Stimulated activated CD8-positive, alpha-beta memory T cell treated with anti-CD3 and anti-CD28 coated beads, Interleukin-7, amount 100 ng/mL, for 48 hours (primary cell): ENCODE measurements at regions not wholly inside any gene's neighbourhood (a gene's known extent, or its start where the extent isn't known, plus 50 kb on each side); places are given as distances from the start of the nearest gene placed in this dataset.
"Not testable (repeated sequence)": the region's sequence is repeated elsewhere in the genome, so short reads cannot be mapped to it uniquely, and the experiment has no call there.

Source experiments
- DNase-seq, 2 donors: peaks; one replicate each; pipeline ENCODE4 v3.0.0-alpha.2; 2020; ENCODE audit warnings: low read depth in 1 of 2; ENCODE audit errors: extremely low read depth in 1 of 2

GRCh38 chr6:4510317-4510716 lies 265.9 kb upstream of the CDYL start:
- DNase-seq: no peak

- no peak for DNase-seq
Observed at GRCh38 chr6:4509506-4509905, 266.7 kb upstream of the CDYL start.

DNA sequence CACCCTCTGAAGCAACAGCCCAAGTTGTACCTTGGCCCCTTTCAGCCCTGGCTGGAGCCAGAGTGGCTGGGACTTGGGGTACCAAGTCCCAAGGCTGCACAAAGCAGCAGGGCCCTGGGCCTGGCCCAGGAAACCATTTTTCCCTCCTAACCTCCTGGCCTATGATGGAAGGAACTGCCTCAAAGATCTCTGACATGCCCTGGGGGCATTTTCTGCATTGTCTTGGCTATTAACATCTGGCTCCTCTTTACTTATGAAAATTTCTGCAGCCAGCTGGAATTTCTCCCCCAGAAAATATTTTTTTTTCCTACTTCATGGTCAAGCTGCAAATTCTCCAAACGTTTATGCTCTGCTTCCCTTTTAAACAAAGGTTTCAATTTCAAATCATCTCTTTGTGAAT lies 269.4 kb upstream of the CDYL start:
- DNase-seq: no peak

GRCh38 chr6:4506223-4506622 lies 270.0 kb upstream of the CDYL start:
- DNase-seq: no peak

GRCh38 chr6:4504700-4505099 lies 271.5 kb upstream of the CDYL start:
- DNase-seq: no peak

- DNase-seq: no peak
Observed at GRCh38 chr6:4503700-4504099, 272.5 kb upstream of the CDYL start.

GRCh38 chr6:4496284-4496683 lies 279.9 kb upstream of the CDYL start:
- DNase-seq: no peak

DNA sequence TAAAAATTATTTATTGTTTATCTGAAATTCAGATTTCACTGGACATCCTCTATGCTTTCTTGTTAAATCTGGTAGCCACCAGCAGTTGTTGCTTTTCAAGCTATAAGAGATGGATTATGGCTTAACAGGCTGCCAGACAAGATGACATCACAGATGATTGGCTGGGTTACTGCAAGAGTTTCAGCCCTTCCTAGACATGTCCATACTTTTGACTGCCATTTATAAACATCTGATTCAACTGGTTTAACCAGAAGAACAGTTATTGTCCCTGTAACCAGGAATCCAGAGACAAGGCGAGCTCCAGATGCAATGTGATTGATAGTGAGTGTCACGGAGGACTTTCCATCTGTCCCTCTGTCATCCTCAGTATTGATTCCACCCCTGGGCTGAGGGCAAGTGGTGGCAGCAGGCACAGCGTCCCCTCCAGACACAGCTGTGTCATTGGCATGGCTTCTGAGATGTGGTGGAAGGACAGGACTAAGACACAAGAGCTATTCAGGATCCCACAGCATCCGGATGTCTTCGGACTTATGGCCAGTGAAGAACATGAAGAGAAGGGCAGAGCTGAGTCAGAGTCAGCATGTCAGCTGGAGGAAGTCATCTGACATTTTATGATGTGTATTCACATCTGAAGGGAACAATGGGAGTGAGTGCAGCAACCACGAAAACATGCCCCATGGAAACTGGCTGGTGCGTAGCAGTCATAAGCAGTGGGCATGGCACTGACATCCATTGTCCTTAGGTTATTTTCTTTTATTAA lies 284.5 kb upstream of the CDYL start:
- DNase-seq: no peak

GRCh38 chr6:4489538-4489937 lies 286.7 kb upstream of the CDYL start:
- DNase-seq: no peak

GRCh38 chr6:4488389-4488788 lies 287.8 kb upstream of the CDYL start:
- DNase-seq: no peak

- peak in 1 of 2 donors; percentile 6 for DNase-seq
Observed at GRCh38 chr6:4487538-4487937, 288.7 kb upstream of the CDYL start.

DNA sequence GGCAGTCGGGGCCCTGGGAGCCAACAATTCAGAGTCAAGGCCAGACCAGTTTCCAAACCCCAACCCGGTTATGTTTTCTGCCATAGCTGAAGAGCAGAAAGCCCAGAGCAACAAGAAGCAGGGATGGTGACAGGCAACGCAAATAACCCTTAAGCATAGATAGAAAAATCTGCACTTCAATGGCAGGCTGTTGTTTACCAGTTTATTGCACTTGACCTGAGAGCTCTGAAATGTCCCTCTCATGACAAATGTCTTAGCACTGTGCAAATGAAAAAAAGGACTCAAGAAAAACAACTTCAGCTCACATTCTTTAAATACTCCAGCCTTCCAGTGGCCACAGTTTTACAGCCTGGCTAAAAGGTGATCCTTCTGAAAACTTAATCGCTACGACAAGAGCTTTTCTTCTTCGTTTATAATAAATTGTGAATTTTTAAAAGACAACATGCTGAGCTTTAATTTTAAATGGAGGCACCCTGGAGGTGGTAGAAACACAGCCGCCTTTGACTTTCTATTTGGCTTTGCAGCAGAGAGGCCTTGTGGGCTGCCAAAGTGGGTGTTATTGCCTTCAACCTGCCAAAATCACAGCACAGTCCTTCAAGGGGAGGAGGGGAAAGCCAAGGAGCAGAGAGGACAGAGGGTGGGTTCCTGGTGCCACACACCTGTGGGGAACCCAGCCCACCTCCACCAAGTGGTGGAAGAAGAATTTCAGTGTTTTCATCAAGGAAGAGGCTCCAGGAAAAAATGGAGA lies 289.5 kb upstream of the CDYL start:
- DNase-seq: no peak

GRCh38 chr6:4485735-4486134 lies 290.5 kb upstream of the CDYL start:
- DNase-seq: no peak

DNA sequence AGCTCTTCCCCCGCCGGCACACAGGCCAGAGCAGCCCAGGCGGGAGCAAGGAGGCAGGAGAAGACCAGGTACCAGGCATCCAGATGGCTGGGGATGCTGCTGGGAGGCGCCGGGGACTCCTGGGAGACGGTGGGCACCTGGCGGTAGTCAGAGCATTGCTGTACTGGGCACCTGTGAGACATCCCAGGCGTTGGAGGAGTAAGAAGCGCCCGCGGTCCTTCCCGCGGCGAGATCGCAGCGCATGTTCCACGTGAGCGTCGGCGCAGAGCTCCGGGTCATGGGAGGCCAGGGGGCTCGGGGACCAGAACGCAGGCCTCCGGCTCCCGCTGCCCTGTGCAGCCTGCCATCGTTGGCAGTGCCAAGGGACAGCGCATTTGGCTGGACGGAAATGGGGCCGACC lies 293.7 kb upstream of the CDYL start:
- DNase-seq: no peak

GRCh38 chr6:4480788-4481735 lies 295.1 kb upstream of the CDYL start:
- DNase-seq: no peak

GRCh38 chr6:4478098-4478497 lies 298.1 kb upstream of the CDYL start:
- DNase-seq: no peak

GRCh38 chr6:4474810-4475209 lies 301.4 kb upstream of the CDYL start:
- no peak for DNase-seq

- DNase-seq: no peak
Observed at GRCh38 chr6:4472969-4473642, 303.1 kb upstream of the CDYL start.

DNA sequence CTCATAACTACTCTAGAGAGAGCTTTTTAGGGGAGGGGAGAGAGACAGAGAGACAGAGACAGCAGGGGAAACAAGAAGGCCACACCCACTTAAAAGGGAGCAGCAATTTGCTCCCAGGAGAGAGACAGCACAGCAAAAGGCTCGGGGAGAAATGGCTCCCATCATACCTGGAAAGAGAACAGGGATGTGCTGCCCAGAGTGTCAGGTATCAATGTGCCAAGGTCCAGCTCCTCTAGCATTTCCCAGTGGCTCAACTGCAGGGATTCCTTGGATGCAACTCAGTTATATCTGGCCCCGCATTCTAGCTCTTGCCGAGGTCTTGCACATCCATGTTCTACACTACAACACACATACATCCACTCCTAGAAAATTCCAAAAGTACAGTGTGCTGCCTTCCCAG lies 304.0 kb upstream of the CDYL start:
- DNase-seq: no peak

DNA sequence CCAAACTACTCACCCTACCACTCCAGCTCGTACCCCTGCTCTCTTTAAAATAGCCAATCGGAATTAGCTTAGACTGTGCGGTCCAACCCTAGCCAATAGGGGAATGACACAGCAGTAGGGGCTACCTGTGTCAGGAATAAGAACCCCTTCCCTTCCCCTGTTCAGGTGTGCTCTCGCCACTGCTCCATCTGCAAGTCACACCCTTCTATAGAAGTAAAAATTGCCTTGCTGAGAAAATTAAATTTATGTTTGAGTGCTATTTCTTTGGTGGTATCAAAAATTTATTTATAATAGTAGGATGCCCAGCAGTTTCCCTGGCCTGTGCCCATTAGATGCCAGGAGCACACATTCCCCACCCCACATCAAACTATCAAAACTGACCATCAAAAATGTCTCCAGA lies 304.7 kb upstream of the CDYL start:
- DNase-seq: not testable (repeated sequence)

DNA sequence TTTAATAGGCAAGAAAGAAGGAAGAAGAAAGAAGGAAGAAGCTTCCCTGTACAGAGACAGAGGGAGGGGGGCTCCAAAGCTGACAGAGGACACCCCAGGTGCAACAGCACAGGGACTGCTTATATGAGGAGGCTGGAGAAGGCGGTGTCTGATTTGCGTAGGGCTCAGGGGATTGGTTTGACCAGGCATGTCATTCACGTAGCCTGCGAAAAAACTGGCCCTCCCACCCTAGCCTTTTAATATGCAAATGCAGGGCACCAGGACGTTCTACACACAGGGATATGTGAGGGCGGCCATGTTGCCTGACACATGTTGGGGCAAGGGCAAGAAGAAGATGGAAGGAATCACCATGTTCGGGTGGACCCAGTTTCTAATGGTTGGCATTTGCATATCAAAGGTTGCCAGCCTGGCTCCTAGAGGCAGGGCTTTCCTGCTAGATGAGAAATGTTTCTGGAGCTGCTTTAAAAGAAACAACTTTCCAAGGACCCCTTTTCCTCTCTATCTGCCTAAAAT lies 305.4 kb upstream of the CDYL start:
- DNase-seq: no peak
